NT2/D1 (cell line): ENCODE measurements at regions not wholly inside any gene's neighbourhood (a gene's known extent, or its start where the extent isn't known, plus 50 kb on each side); places are given as distances from the start of the nearest gene placed in this dataset.

ENCODE experiments used
- DNase-seq: peaks from one replicate; pipeline ENCODE4 v3.0.0-alpha.2; 2011; ENCODE audit warnings: low read depth, low spot score
- H3K27me3 ChIP-seq: 2 replicates; pipeline ENCODE4 v1.6.0; 2011; ENCODE audit warnings: mild to moderate bottlenecking; ENCODE audit not compliant: insufficient read length, insufficient read depth
- H3K36me3 ChIP-seq: 2 replicates; pipeline ENCODE4 v1.6.1; 2011; ENCODE audit warnings: mild to moderate bottlenecking, low read length, mixed read lengths; ENCODE audit not compliant: insufficient read depth, insufficient read length
- H3K4me1 ChIP-seq: 2 replicates; pipeline ENCODE4 v1.5.1; 2011; ENCODE audit not compliant: insufficient read depth, insufficient read length
- H3K4me3 ChIP-seq: 2 replicates; pipeline ENCODE4 v1.5.1; 2011; ENCODE audit warnings: low read depth; ENCODE audit not compliant: insufficient read length
- H3K9ac ChIP-seq: 2 replicates; pipeline ENCODE4 v1.6.0; 2011; ENCODE audit warnings: low read depth; ENCODE audit not compliant: insufficient read length
- H3K9me3 ChIP-seq: 2 replicates; pipeline ENCODE4 v1.5.1; 2011; ENCODE audit warnings: mild to moderate bottlenecking, low read length; ENCODE audit not compliant: insufficient read depth
- SUZ12 ChIP-seq: IDR thresholded peaks from 2 replicates; pipeline ENCODE4 v1.6.1; 2011; ENCODE audit not compliant: insufficient read length, insufficient read depth; ENCODE audit errors: extremely low read depth
- YY1 ChIP-seq: IDR thresholded peaks from 2 replicates; pipeline ENCODE4 v1.6.1; 2011; ENCODE audit not compliant: insufficient read length, insufficient read depth
- ZNF274 ChIP-seq: IDR thresholded peaks from 2 replicates; pipeline ENCODE4 v1.6.1; 2011; ENCODE audit warnings: mild to moderate bottlenecking, low read depth, low read length

- H3K4me3 ChIP-seq, result no peak overlapping the region
- no peaks in the 10 kb centered on the region for H3K36me3 ChIP-seq
- TF ChIP-seq YY1 (no peak), ZNF274 (no peak)
- H3K9me3 ChIP-seq, result no peaks in the 10 kb centered on the region
- H3K27me3 ChIP-seq, result no peaks in the 10 kb centered on the region
- H3K9ac ChIP-seq, result no peak overlapping the region
- no peaks in the 10 kb centered on the region for H3K4me1 ChIP-seq
- peak; percentile 39 for DNase-seq
These were observed 356.9 kb upstream of the STXBP6 start for GRCh38 chr14:25406818-25407217.

DNA sequence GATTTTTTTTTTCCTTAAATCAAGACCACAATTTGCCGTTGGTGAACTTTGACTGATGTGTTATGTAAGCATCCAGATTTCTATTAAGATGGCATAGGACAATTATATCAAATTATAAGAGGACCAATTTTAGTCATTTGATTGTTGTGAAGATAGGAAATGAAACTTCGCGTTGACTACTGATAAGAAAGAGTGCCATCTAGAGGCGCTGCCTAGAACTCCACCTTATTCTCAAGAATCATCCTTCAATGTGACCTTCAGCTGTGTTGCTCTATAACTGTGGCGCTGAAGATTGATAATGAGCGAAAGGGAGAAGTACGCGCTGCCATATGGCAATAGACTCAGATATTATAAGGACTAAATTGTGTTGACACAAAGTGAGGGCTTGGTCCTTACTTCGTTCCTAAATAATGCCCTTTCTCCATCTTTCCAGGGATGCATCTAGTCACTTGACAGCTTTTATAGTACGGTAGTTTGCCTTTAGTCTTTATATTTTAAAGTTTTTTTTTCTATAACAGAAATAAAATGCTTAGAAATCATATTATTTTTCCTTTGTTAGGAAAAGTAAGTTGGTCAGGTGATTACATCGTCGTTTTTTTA lies 350.8 kb upstream of the STXBP6 start:
- H3K4me1 ChIP-seq, result no peaks in the 10 kb centered on the region
- DNase-seq, result peak; percentile 6
- H3K36me3 ChIP-seq, result no peaks in the 10 kb centered on the region
- H3K9me3 ChIP-seq, result no peaks in the 10 kb centered on the region
- no peak overlapping the region for H3K9ac ChIP-seq
- H3K27me3 ChIP-seq, result no peaks in the 10 kb centered on the region
- H3K4me3 ChIP-seq, result no peak overlapping the region
- TF ChIP-seq ZNF274 (no peak), SUZ12 (no peak), YY1 (no peak)

- no peaks in the 10 kb centered on the region for H3K36me3 ChIP-seq
- H3K27me3 ChIP-seq, result no peaks in the 10 kb centered on the region
- H3K9ac ChIP-seq, result no peak overlapping the region
- no peak for DNase-seq
- no peak overlapping the region for H3K4me3 ChIP-seq
- H3K9me3 ChIP-seq, result no peaks in the 10 kb centered on the region
- H3K4me1 ChIP-seq, result no peaks in the 10 kb centered on the region
- TF ChIP-seq ZNF274 (no peak), SUZ12 (no peak), YY1 (no peak)
These were observed 346.2 kb upstream of the STXBP6 start for GRCh38 chr14:25396128-25396527.

- H3K36me3 ChIP-seq, result no peaks in the 10 kb centered on the region
- no peaks in the 10 kb centered on the region for H3K9me3 ChIP-seq
- H3K4me1 ChIP-seq, result no peaks in the 10 kb centered on the region
- TF ChIP-seq YY1 (no peak), ZNF274 (no peak), SUZ12 (no peak)
- H3K9ac ChIP-seq, result no peak overlapping the region
- DNase-seq, result no peak
- no peak overlapping the region for H3K4me3 ChIP-seq
- no peaks in the 10 kb centered on the region for H3K27me3 ChIP-seq
These were observed 344.9 kb upstream of the STXBP6 start for GRCh38 chr14:25394791-25395391.

DNA sequence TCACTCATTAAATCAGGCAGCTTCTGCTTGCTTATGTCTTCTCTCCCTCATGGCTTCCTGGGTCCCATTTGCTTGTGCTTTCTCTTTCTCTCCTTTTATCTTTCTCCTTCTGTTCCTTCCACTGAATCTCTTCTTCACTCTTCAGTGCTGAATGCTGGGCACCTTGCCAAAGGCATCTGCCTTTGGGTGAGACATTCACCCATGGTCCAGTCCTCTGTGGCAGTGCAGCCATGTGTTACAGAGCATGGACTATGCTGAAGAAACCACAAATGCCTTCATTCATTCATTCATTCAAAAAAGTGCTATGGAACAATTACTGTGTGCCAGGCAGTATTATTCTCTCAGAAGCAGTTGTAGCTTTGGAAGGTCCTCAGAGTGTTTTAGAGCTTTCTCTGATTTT lies 344.4 kb upstream of the STXBP6 start:
- no peak for TF ChIP-seq SUZ12
- TF ChIP-seq YY1, result no peak
- Histone ChIP-seq H3K4me3 (no peak overlapping the region), H3K27me3 (no peaks in the 10 kb centered on the region), H3K9ac (no peak overlapping the region), H3K9me3 (no peaks in the 10 kb centered on the region), H3K36me3 (no peaks in the 10 kb centered on the region), H3K4me1 (no peaks in the 10 kb centered on the region)
- no peak for DNase-seq

- TF ChIP-seq SUZ12 (no peak), ZNF274 (no peak), YY1 (no peak)
- Histone ChIP-seq H3K4me3 (no peak overlapping the region), H3K9ac (no peak overlapping the region), H3K27me3 (no peaks in the 10 kb centered on the region), H3K9me3 (no peaks in the 10 kb centered on the region), H3K4me1 (no peaks in the 10 kb centered on the region), H3K36me3 (no peaks in the 10 kb centered on the region)
- no peak for DNase-seq
These were observed 340.0 kb upstream of the STXBP6 start for GRCh38 chr14:25389948-25390347.

GRCh38 chr14:25381498-25381897 lies 331.6 kb upstream of the STXBP6 start:
- TF ChIP-seq ZNF274, result no peak
- TF ChIP-seq SUZ12, result no peak
- TF ChIP-seq YY1, result no peak
- H3K36me3 ChIP-seq, result no peaks in the 10 kb centered on the region
- DNase-seq, result no peak

DNA sequence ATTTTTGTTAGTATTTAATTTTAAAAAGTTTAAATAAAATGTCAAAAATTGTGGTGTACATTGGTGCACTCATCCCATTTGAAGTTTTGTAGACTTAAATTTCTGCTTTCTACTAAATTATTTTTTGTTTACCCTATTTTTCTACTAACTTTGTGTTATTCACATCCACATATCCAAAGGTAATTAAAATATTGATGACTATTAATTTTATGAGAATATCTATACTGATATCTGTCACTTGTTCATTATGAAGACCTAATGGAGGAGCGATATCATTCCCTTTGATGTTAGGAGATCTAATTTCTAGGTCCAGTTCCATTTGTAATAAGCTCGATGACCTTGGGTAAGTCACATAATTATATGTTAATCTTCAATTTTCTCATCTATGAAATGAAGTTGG lies 325.7 kb upstream of the STXBP6 start:
- TF ChIP-seq ZNF274, result no peak
- TF ChIP-seq SUZ12, result no peak
- TF ChIP-seq YY1, result no peak
- no peaks in the 10 kb centered on the region for H3K27me3 ChIP-seq
- H3K9me3 ChIP-seq, result no peaks in the 10 kb centered on the region
- DNase-seq, result no peak
- no peak overlapping the region for H3K4me3 ChIP-seq
- H3K9ac ChIP-seq, result no peak overlapping the region
- H3K4me1 ChIP-seq, result no peaks in the 10 kb centered on the region
- H3K36me3 ChIP-seq, result no peaks in the 10 kb centered on the region

More at GRCh38 chr14:25381498-25381897, 331.6 kb upstream of the STXBP6 start:
- Histone ChIP-seq H3K9me3 (no peaks in the 10 kb centered on the region), H3K4me3 (no peak overlapping the region), H3K9ac (no peak overlapping the region), H3K27me3 (no peaks in the 10 kb centered on the region), H3K4me1 (no peaks in the 10 kb centered on the region)
